Right lobe of liver (tissue), 4 donors: ENCODE measurements at regions not wholly inside any gene's neighbourhood (a gene's known extent, or its start where the extent isn't known, plus 50 kb on each side); places are given as distances from the start of the nearest gene placed in this dataset.

Source experiments
- CTCF ChIP-seq, 4 donors: fragments of 200-600 bp in 3 of 4; fragments of 450-650 bp in 1 of 4; IDR thresholded peaks; one replicate each; pipeline versions ENCODE4 v1.5.1 to v1.8.0; 2016 to 2022; ENCODE audit warnings: antibody characterized with exemption in 4 of 4, mild to moderate bottlenecking in 2 of 4
- POLR2A ChIP-seq: fragments of 450-650 bp; IDR thresholded peaks from one replicate; pipeline ENCODE4 v1.6.1; 2017; ENCODE audit warnings: antibody characterized with exemption, mild to moderate bottlenecking
- donor health status: DM: no; HTN: no; CAD: no.
- donor health status: DM: no; HTN: no; CAD: no.
- donor health status: DM: no; HTN: yes; CAD: no.

GRCh38 chr4:178602833-178603232, 1160.6 kb upstream of the AGA start:
- no peak for TF ChIP-seq CTCF (IDR thresholded peaks at IDR 0.05)
- TF ChIP-seq POLR2A: no peak
